SK-N-SH (cell line): ENCODE measurements at regions not wholly inside any gene's neighbourhood (a gene's known extent, or its start where the extent isn't known, plus 50 kb on each side); places are given as distances from the start of the nearest gene placed in this dataset.

Source experiments
- CTCF ChIA-PET: fragments of 300-600, 350-600 bp; formaldehyde crosslinking; extraction: SDS; loops from one replicate; lab custom pipeline; 2021; lab: Yijun Ruan, JAX
- POLR2A ChIA-PET: fragments of 350-600 bp; sonication (Branson Sonifier 250); formaldehyde crosslinking; extraction: SDS; loops from one replicate; lab custom pipeline; 2020; ENCODE audit warnings: antibody characterized with exemption, inconsistent platforms; lab: Yijun Ruan, JAX
- DNase-seq: peaks from one replicate; pipeline ENCODE4 v3.0.0; 2012
- H2AFZ ChIP-seq: fragments of 200-600 bp; sonication (generic); 2 replicates; pipeline ENCODE4 v1.8.1; 2016; ENCODE audit warnings: antibody characterized with exemption, mild to moderate bottlenecking, low read depth
- H3F3A ChIP-seq: fragments of 200-600 bp; sonication (generic); replicated peaks from 2 replicates; pipeline ENCODE3; 2016; ENCODE audit warnings: antibody characterized with exemption, mild to moderate bottlenecking; ENCODE audit not compliant: insufficient read depth
- H3K27ac ChIP-seq, 2 experiments: fragments of 200-500 bp in 1 of 2; fragments of 200-600 bp in 1 of 2; sonication (Bioruptor generic) in 1 of 2; sonication (generic), shearing (Covaris generic) in 1 of 2; 2 replicates each; pipeline versions ENCODE4 v1.5.1 to v1.6.1; 2014 to 2016; ENCODE audit warnings: low read depth in 2 of 2, inconsistent platforms in 1 of 2, low read length in 1 of 2, mild to moderate bottlenecking in 1 of 2, mixed read lengths in 1 of 2
- H3K27me3 ChIP-seq: fragments of 200-600 bp; sonication (generic), shearing (Covaris generic); 2 replicates; pipeline ENCODE4 v1.6.1; 2016; ENCODE audit warnings: mixed run types; ENCODE audit not compliant: insufficient read depth
- H3K36me3 ChIP-seq, 2 experiments: fragments of 200-500 bp in 1 of 2; fragments of 200-600 bp in 1 of 2; sonication (Bioruptor generic) in 1 of 2; sonication (generic) in 1 of 2; replicated peaks in 1 of 2; 2 replicates each; pipeline versions ENCODE3 to v1.5.1; 2014 to 2016; ENCODE audit warnings: low read length in 1 of 2, mild to moderate bottlenecking in 1 of 2; ENCODE audit not compliant: insufficient read depth in 2 of 2, control insufficient read depth in 1 of 2
- H3K4me1 ChIP-seq, 2 experiments: fragments of 200-500 bp in 1 of 2; fragments of 200-600 bp in 1 of 2; sonication (Bioruptor generic) in 1 of 2; sonication (generic), shearing (Covaris generic) in 1 of 2; 2 replicates each; pipeline versions ENCODE4 v1.5.1 to v1.6.1; 2014 to 2016; ENCODE audit warnings: low read depth in 1 of 2, low read length in 1 of 2, mixed run types in 1 of 2; ENCODE audit not compliant: insufficient read depth in 2 of 2, control insufficient read depth in 1 of 2
- H3K4me2 ChIP-seq: fragments of 200-600 bp; sonication (generic), shearing (Covaris generic); 2 replicates; pipeline ENCODE4 v1.6.1; 2017; ENCODE audit warnings: mixed run types
- H3K4me3 ChIP-seq, 2 experiments: fragments of 200-500 bp in 1 of 2; fragments of 200-600 bp in 1 of 2; sonication (Bioruptor generic) in 1 of 2; sonication (generic), shearing (Covaris generic) in 1 of 2; 2 replicates each; pipeline versions ENCODE4 v1.5.1 to v1.8.1; 2014 to 2016; ENCODE audit warnings: low read depth in 2 of 2, inconsistent platforms in 1 of 2, low read length in 1 of 2, mild to moderate bottlenecking in 1 of 2, mixed read lengths in 1 of 2, moderate library complexity in 1 of 2
- H3K79me2 ChIP-seq: fragments of 200-600 bp; sonication (generic); 2 replicates; pipeline ENCODE4 v1.8.1; 2017; ENCODE audit warnings: mild to moderate bottlenecking; ENCODE audit not compliant: insufficient read depth
- H3K9ac ChIP-seq: fragments of 200-600 bp; sonication (generic); 2 replicates; pipeline ENCODE4 v1.6.1; 2017; ENCODE audit warnings: mixed run types
- H3K9me2 ChIP-seq: fragments of 200-600 bp; sonication (generic); 2 replicates; pipeline ENCODE4 v1.6.1; 2017; ENCODE audit warnings: mixed run types
- H3K9me3 ChIP-seq: fragments of 200-600 bp; sonication (generic); 2 replicates; pipeline ENCODE4 v1.6.1; 2017; ENCODE audit warnings: mixed run types, mild to moderate bottlenecking, moderate library complexity
- H4K20me1 ChIP-seq: fragments of 200-600 bp; sonication (generic); 2 replicates; pipeline ENCODE4 v1.6.1; 2017; ENCODE audit warnings: mild to moderate bottlenecking, mixed run types; ENCODE audit not compliant: insufficient read depth
- CHD2 ChIP-seq: fragments of 150-350 bp; IDR thresholded peaks from 2 replicates; pipeline ENCODE4 v1.6.1; 2018; ENCODE audit warnings: low read length; ENCODE audit not compliant: partially characterized antibody
- EP300 ChIP-seq, 2 experiments: IDR thresholded peaks; 2 replicates each; pipeline versions ENCODE4 v1.4.0 to v1.6.1; 2012; ENCODE audit warnings: borderline replicate concordance in 1 of 2, low read depth in 1 of 2, low read length in 1 of 2
- JUND ChIP-seq: IDR thresholded peaks from 2 replicates; pipeline ENCODE4 v1.4.0; 2012
- MAX ChIP-seq: IDR thresholded peaks from 2 replicates; pipeline ENCODE4 v1.4.0; 2012; ENCODE audit warnings: low read depth
- MEF2A ChIP-seq: IDR thresholded peaks from 2 replicates; pipeline ENCODE4 v1.4.0; 2012; ENCODE audit warnings: low read depth, borderline replicate concordance
- PBX3 ChIP-seq: IDR thresholded peaks from 2 replicates; pipeline ENCODE4; 2012
- POLR2AphosphoS5 ChIP-seq: IDR thresholded peaks from 2 replicates; pipeline ENCODE4 v1.6.1; 2012; ENCODE audit warnings: low read depth, low read length
- REST ChIP-seq: IDR thresholded peaks from 2 replicates; pipeline ENCODE4 v1.6.1; 2012; ENCODE audit warnings: mild to moderate bottlenecking, low read depth, low read length, moderate library complexity
- SIN3A ChIP-seq: IDR thresholded peaks from 2 replicates; pipeline ENCODE4 v1.6.1; 2012; ENCODE audit warnings: low read depth, mild to moderate bottlenecking, low read length, moderate library complexity, borderline replicate concordance
- SMC3 ChIP-seq: IDR thresholded peaks from 2 replicates; pipeline ENCODE4 v1.6.1; 2012; ENCODE audit warnings: low read depth, low read length, improper control_type of control experiment
- TAF1 ChIP-seq: IDR thresholded peaks from 2 replicates; pipeline ENCODE4 v1.6.1; 2012; ENCODE audit warnings: low read depth, mild to moderate bottlenecking, low read length, moderate library complexity, borderline replicate concordance
- TCF12 ChIP-seq: IDR thresholded peaks from 2 replicates; pipeline ENCODE4 v1.4.0; 2012
- TEAD4 ChIP-seq: IDR thresholded peaks from 2 replicates; pipeline ENCODE4 v1.4.0; 2012; ENCODE audit warnings: mild to moderate bottlenecking, borderline replicate concordance; ENCODE audit not compliant: insufficient read depth
- USF2 ChIP-seq: fragments of 150-350 bp; IDR thresholded peaks from 2 replicates; pipeline ENCODE4 v1.6.1; 2017; ENCODE audit warnings: antibody characterized with exemption, low read length, low read depth, borderline replicate concordance
- ZBTB33 ChIP-seq: IDR thresholded peaks from 2 replicates; pipeline ENCODE4 v1.4.0; 2012; ENCODE audit warnings: low read depth, borderline replicate concordance
- WGBS: methylation state at CpG from one replicate; pipeline ENCODE4 v1.1.6; 2017; ENCODE audit warnings: low lambda C conversion rate; 5-methylcytosine and 5-hydroxymethylcytosine counted together
- TF ChIP-seq, protein P1 (sequence below): IDR thresholded peaks from 2 replicates; pipeline ENCODE4 v1.4.0; 2012; ENCODE audit warnings: low read depth, borderline replicate concordance
- TF ChIP-seq, protein P2 (sequence below): fragments of 150-350 bp; IDR thresholded peaks from 2 replicates; pipeline ENCODE4 v1.6.1; 2016; ENCODE audit warnings: mild to moderate bottlenecking, low read depth, low read length

GRCh38 chr3:102674284-102674683 lies 239.5 kb downstream of the ZPLD1 start:
- H3K9ac ChIP-seq, result no peak overlapping the region
- H4K20me1 ChIP-seq, result no peaks in the 10 kb centered on the region
- no peaks in the 10 kb centered on the region for H3F3A ChIP-seq
- 75% methylated on average over 7 of the region's 7 CpGs for WGBS
- H3K4me1 ChIP-seq, result peaks cover 0 to 10% of the 10 kb centered on the region in 2 experiments; a peak in 2 of 4 replicates
- no peaks in the 10 kb centered on the region for H3K9me3 ChIP-seq
- H3K36me3 ChIP-seq, result no peaks in the 10 kb centered on the region
- no peak overlapping the region for H3K4me3 ChIP-seq
- ChIA-PET CTCF (interaction anchor here (0.6 to 3.0 kb wide), 32 partner anchors 9 to 1930 kb away, joined by 3 to 37 read pairs (median 5); no protein-coding TSS in a partner anchor), POLR2A (interaction anchor here (1.1 kb wide), 1 partner anchor 78 kb away, joined by 3 read pairs; no protein-coding TSS in a partner anchor)
- H3K4me2 ChIP-seq, result no peak overlapping the region
- no peaks in the 10 kb centered on the region for H3K9me2 ChIP-seq
- H3K79me2 ChIP-seq, result no peaks in the 10 kb centered on the region
- no peaks in the 10 kb centered on the region for H3K27me3 ChIP-seq
- no peak for TF ChIP-seq CHD2
- no peak for TF ChIP-seq TCF12
- no peak for TF ChIP-seq POLR2AphosphoS5
- H3K27ac ChIP-seq, result peak overlapping the region in 1 of 2 experiments; percentile 93; a peak in 2 of 4 replicates
- DNase-seq, result no peak
- no peak overlapping the region for H2AFZ ChIP-seq

GRCh38 chr3:102676424-102676823 lies 241.6 kb downstream of the ZPLD1 start:
- Histone ChIP-seq H3F3A (no peaks in the 10 kb centered on the region), H4K20me1 (no peaks in the 10 kb centered on the region), H3K36me3 (no peaks in the 10 kb centered on the region), H3K9ac (no peak overlapping the region), H3K79me2 (no peaks in the 10 kb centered on the region), H3K4me1 (peaks cover 0 to 10% of the 10 kb centered on the region in 2 experiments; a peak in 2 of 4 replicates), H3K4me2 (no peak overlapping the region), H3K4me3 (no peak overlapping the region), H3K9me3 (no peaks in the 10 kb centered on the region), H3K9me2 (no peaks in the 10 kb centered on the region), H2AFZ (no peak overlapping the region), H3K27ac (no peak overlapping the region), H3K27me3 (no peaks in the 10 kb centered on the region)
- ChIA-PET POLR2A (no interaction called here), CTCF (interaction anchor here (1.1 kb wide), 1 partner anchor 596 kb away, joined by 3 read pairs; no protein-coding TSS in a partner anchor)
- no peak for DNase-seq
- TF ChIP-seq TAF1, result no peak
- TF ChIP-seq REST, result no peak
- TF ChIP-seq TCF12, result no peak
- TF ChIP-seq, protein P1, sequence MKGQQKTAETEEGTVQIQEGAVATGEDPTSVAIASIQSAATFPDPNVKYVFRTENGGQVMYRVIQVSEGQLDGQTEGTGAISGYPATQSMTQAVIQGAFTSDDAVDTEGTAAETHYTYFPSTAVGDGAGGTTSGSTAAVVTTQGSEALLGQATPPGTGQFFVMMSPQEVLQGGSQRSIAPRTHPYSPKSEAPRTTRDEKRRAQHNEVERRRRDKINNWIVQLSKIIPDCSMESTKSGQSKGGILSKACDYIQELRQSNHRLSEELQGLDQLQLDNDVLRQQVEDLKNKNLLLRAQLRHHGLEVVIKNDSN, result no peak
- TF ChIP-seq MEF2A, result no peak
- no peak for TF ChIP-seq ZBTB33
- TF ChIP-seq SIN3A, result no peak
- no peak for TF ChIP-seq TEAD4
- TF ChIP-seq MAX, result no peak
- TF ChIP-seq USF2, result no peak
- no peak for TF ChIP-seq EP300 (IDR thresholded peaks at IDR 0.05; ENCODE audit: borderline replicate concordance in 1 of 2, low read depth in 1 of 2, low read length in 1 of 2)
- TF ChIP-seq JUND, result no peak
- TF ChIP-seq, protein P2, sequence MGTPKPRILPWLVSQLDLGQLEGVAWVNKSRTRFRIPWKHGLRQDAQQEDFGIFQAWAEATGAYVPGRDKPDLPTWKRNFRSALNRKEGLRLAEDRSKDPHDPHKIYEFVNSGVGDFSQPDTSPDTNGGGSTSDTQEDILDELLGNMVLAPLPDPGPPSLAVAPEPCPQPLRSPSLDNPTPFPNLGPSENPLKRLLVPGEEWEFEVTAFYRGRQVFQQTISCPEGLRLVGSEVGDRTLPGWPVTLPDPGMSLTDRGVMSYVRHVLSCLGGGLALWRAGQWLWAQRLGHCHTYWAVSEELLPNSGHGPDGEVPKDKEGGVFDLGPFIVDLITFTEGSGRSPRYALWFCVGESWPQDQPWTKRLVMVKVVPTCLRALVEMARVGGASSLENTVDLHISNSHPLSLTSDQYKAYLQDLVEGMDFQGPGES, result no peak
- TF ChIP-seq PBX3, result no peak
- TF ChIP-seq SMC3, result no peak
